H1 (cell line): ENCODE measurements at regions not wholly inside any gene's neighbourhood (a gene's known extent, or its start where the extent isn't known, plus 50 kb on each side); places are given as distances from the start of the nearest gene placed in this dataset.

ENCODE experiments used
- CTCF ChIA-PET: fragments of 300-600 bp; sonication (Branson Sonifier 250); formaldehyde crosslinking; loops from one replicate; lab custom pipeline; 2021; ENCODE audit not compliant: partially characterized antibody; lab: Charles Lee
- POLR2A ChIA-PET: fragments of 300-600 bp; sonication (Branson Sonifier 250); formaldehyde crosslinking; loops from one replicate; lab custom pipeline; 2021; ENCODE audit warnings: inconsistent platforms; ENCODE audit not compliant: partially characterized antibody; lab: Charles Lee
- DNase-seq, 2 experiments: peaks; one replicate each; pipeline versions ENCODE4 v3.0.0 to v3.0.0-alpha.2; 2010 to 2022; ENCODE audit warnings: low spot score in 2 of 2, low read depth in 1 of 2, mixed read lengths in 1 of 2
- FAIRE-seq: peaks from 2 replicates; lab custom pipeline; 2011; peaks lifted over from hg19 to GRCh38; lab: Jason Lieb, UNC
- H2AFZ ChIP-seq: 2 replicates; pipeline ENCODE4 v1.8.1; 2012; ENCODE audit warnings: low read length, inconsistent platforms
- H2AK5ac ChIP-seq: 2 replicates; pipeline ENCODE4 v1.6.1; 2013; ENCODE audit warnings: low read depth, low read length
- H2BK120ac ChIP-seq: replicated peaks from 2 replicates; pipeline ENCODE3; 2013; ENCODE audit warnings: low read depth, low read length, inconsistent platforms
- H2BK12ac ChIP-seq: 2 replicates; pipeline ENCODE4 v1.6.1; 2013; ENCODE audit warnings: low read depth, low read length
- H2BK15ac ChIP-seq: 2 replicates; pipeline ENCODE4 v1.6.1; 2013; ENCODE audit warnings: low read length
- H2BK20ac ChIP-seq: 2 replicates; pipeline ENCODE4 v1.6.1; 2013; ENCODE audit warnings: low read length
- H2BK5ac ChIP-seq: 2 replicates; pipeline ENCODE4 v1.6.1; 2013; ENCODE audit warnings: low read depth, low read length
- H3K14ac ChIP-seq: 2 replicates; pipeline ENCODE4 v1.6.1; 2013; ENCODE audit warnings: inconsistent platforms; ENCODE audit not compliant: insufficient read length
- H3K18ac ChIP-seq: 2 replicates; pipeline ENCODE4 v1.6.1; 2013; ENCODE audit warnings: low read length; ENCODE audit errors: extremely low read depth
- H3K23ac ChIP-seq: 2 replicates; pipeline ENCODE4 v1.6.1; 2013; ENCODE audit warnings: inconsistent platforms; ENCODE audit not compliant: insufficient read length
- H3K23me2 ChIP-seq: 2 replicates; pipeline ENCODE4 v1.6.1; 2013; ENCODE audit warnings: low read depth, low read length
- H3K27ac ChIP-seq: 2 replicates; pipeline ENCODE4 v1.6.1; 2011; ENCODE audit warnings: low read depth, low read length, inconsistent platforms
- H3K27me3 ChIP-seq, 4 experiments: replicated peaks in 1 of 4; 1 replicate in 1 of 4; 2 replicates in 3 of 4; pipeline versions ENCODE4 v1.6.1 to v1.8.1; 2011 to 2013; ENCODE audit warnings: low read length in 3 of 4, mild to moderate bottlenecking in 3 of 4, inconsistent platforms in 2 of 4, mixed read lengths in 2 of 4, moderate library complexity in 1 of 4; ENCODE audit not compliant: control insufficient read depth in 3 of 4, insufficient read depth in 3 of 4; ENCODE audit errors: extremely low read depth in 1 of 4
- H3K36me3 ChIP-seq, 4 experiments: 2 replicates each; pipeline versions ENCODE4 v1.6.1 to v1.8.1; 2011 to 2013; ENCODE audit warnings: mild to moderate bottlenecking in 4 of 4, low read length in 3 of 4, moderate library complexity in 2 of 4, control low read depth in 1 of 4, inconsistent platforms in 1 of 4; ENCODE audit not compliant: insufficient read depth in 4 of 4, control insufficient read depth in 2 of 4
- H3K4ac ChIP-seq: replicated peaks from 2 replicates; pipeline ENCODE3; 2013; ENCODE audit warnings: low read length, low read depth, mixed read lengths, inconsistent platforms; ENCODE audit not compliant: insufficient read length
- H3K4me1 ChIP-seq, 4 experiments: replicated peaks in 1 of 4; 1 replicate in 1 of 4; 2 replicates in 3 of 4; pipeline versions ENCODE4 v1.6.1 to v1.8.1; 2011 to 2013; ENCODE audit warnings: low read length in 3 of 4, inconsistent platforms in 2 of 4, mixed read lengths in 1 of 4; ENCODE audit not compliant: insufficient read depth in 4 of 4, control insufficient read depth in 3 of 4
- H3K4me2 ChIP-seq, 2 experiments: 2 replicates each; pipeline versions ENCODE4 v1.6.1 to v1.8.1; 2011 to 2013; ENCODE audit warnings: low read depth in 2 of 2, low read length in 2 of 2, control low read depth in 1 of 2, inconsistent platforms in 1 of 2, mild to moderate bottlenecking in 1 of 2; ENCODE audit not compliant: insufficient read depth in 1 of 2
- H3K4me3 ChIP-seq, 4 experiments: fragments of 200-600, 300-600 bp in 1 of 4; sonication (generic), shearing (Covaris generic), sonication (Bioruptor Twin) in 1 of 4; 2 replicates each; pipeline versions ENCODE4 v1.5.1 to v1.8.1; 2011 to 2016; ENCODE audit warnings: low read length in 4 of 4, low read depth in 3 of 4, control low read depth in 2 of 4, inconsistent platforms in 2 of 4, mild to moderate bottlenecking in 2 of 4, mixed read lengths in 1 of 4, moderate library complexity in 1 of 4; ENCODE audit not compliant: insufficient read depth in 2 of 4; ENCODE audit errors: extremely low read depth in 1 of 4
- H3K56ac ChIP-seq: replicated peaks from 2 replicates; pipeline ENCODE3; 2013; ENCODE audit warnings: low read depth, mild to moderate bottlenecking, mixed read lengths, low read length, inconsistent platforms; ENCODE audit not compliant: insufficient read length
- H3K79me1 ChIP-seq: 2 replicates; pipeline ENCODE4 v1.6.1; 2013; ENCODE audit warnings: low read depth, low read length, control low read depth
- H3K79me2 ChIP-seq, 2 experiments: 2 replicates each; pipeline versions ENCODE4 v1.6.1 to v1.8.1; 2012 to 2013; ENCODE audit warnings: low read length in 2 of 2, mild to moderate bottlenecking in 2 of 2, inconsistent platforms in 1 of 2; ENCODE audit not compliant: insufficient read depth in 2 of 2, control insufficient read depth in 1 of 2
- H3K9ac ChIP-seq, 4 experiments: replicated peaks in 1 of 4; 1 replicate in 1 of 4; 2 replicates in 3 of 4; pipeline versions ENCODE4 v1.6.1 to v1.8.1; 2011 to 2013; ENCODE audit warnings: low read depth in 3 of 4, low read length in 3 of 4, control low read depth in 2 of 4, mild to moderate bottlenecking in 2 of 4, moderate library complexity in 2 of 4, inconsistent platforms in 1 of 4; ENCODE audit errors: extremely low read depth in 1 of 4
- H3K9me3 ChIP-seq, 2 experiments: 2 replicates each; pipeline versions ENCODE4 v1.6.1 to v1.8.1; 2012 to 2013; ENCODE audit warnings: mild to moderate bottlenecking in 2 of 2, moderate library complexity in 2 of 2, control low read depth in 1 of 2, inconsistent platforms in 1 of 2, low read depth in 1 of 2, low read length in 1 of 2, mixed read lengths in 1 of 2; ENCODE audit not compliant: insufficient read depth in 2 of 2
- H4K20me1 ChIP-seq, 2 experiments: replicated peaks in 1 of 2; 2 replicates each; pipeline versions ENCODE3 to v1.8.1; 2011 to 2013; ENCODE audit warnings: inconsistent platforms in 2 of 2, low read length in 2 of 2, mild to moderate bottlenecking in 1 of 2; ENCODE audit not compliant: insufficient read depth in 2 of 2, control insufficient read depth in 1 of 2
- H4K5ac ChIP-seq: 2 replicates; pipeline ENCODE4 v1.6.1; 2013; ENCODE audit warnings: low read length, low read depth, mixed read lengths, inconsistent platforms; ENCODE audit not compliant: insufficient read length
- H4K8ac ChIP-seq: 2 replicates; pipeline ENCODE4 v1.8.0; 2013; ENCODE audit warnings: mild to moderate bottlenecking, moderate library complexity, low read length, inconsistent platforms; ENCODE audit not compliant: insufficient read depth; ENCODE audit errors: extremely low read depth
- H4K91ac ChIP-seq: replicated peaks from 2 replicates; pipeline ENCODE3; 2013; ENCODE audit warnings: low read length, mixed read lengths, inconsistent platforms; ENCODE audit not compliant: insufficient read length
- BRCA1 ChIP-seq: IDR thresholded peaks from 2 replicates; pipeline ENCODE4 v1.6.1; 2012; ENCODE audit warnings: low read depth, low read length, improper control_type of control experiment
- CTBP2 ChIP-seq: IDR thresholded peaks from 2 replicates; pipeline ENCODE4 v1.7.0; 2011; ENCODE audit warnings: borderline replicate concordance, mild to moderate bottlenecking, moderate library complexity, mixed read lengths, low read length; ENCODE audit not compliant: insufficient read depth, insufficient read length
- EGR1 ChIP-seq: IDR thresholded peaks from 2 replicates; pipeline ENCODE4 v1.6.1; 2011; ENCODE audit warnings: low read depth, low read length, borderline replicate concordance
- EZH2 ChIP-seq: fragments of 200-600 bp; sonication (generic); IDR thresholded peaks from 2 replicates; pipeline ENCODE4 v1.7.1; 2012; ENCODE audit warnings: low read depth, mild to moderate bottlenecking, moderate library complexity, low read length, inconsistent platforms; ENCODE audit not compliant: severe bottlenecking
- JUN ChIP-seq: IDR thresholded peaks from 2 replicates; pipeline ENCODE4 v1.6.1; 2011; ENCODE audit warnings: low read depth, mild to moderate bottlenecking, improper control_type of control experiment, low read length
- JUND ChIP-seq: IDR thresholded peaks from 2 replicates; pipeline ENCODE4 v1.6.1; 2011; ENCODE audit warnings: mild to moderate bottlenecking, improper control_type of control experiment, low read length
- KDM5A ChIP-seq: fragments of 200-600 bp; IDR thresholded peaks from 2 replicates; pipeline ENCODE4 v1.7.1; 2012; ENCODE audit warnings: mild to moderate bottlenecking, low read length, inconsistent platforms, mixed read lengths
- NANOG ChIP-seq: IDR thresholded peaks from 2 replicates; pipeline ENCODE4 v1.6.1; 2011; ENCODE audit warnings: low read length, low read depth, mild to moderate bottlenecking, inconsistent platforms; ENCODE audit not compliant: insufficient read depth, poor library complexity, severe bottlenecking
- NRF1 ChIP-seq: IDR thresholded peaks from 2 replicates; pipeline ENCODE4 v1.6.1; 2011; ENCODE audit warnings: mild to moderate bottlenecking, low read depth, low read length, improper control_type of control experiment
- POLR2A ChIP-seq, 2 experiments: IDR thresholded peaks; 1 replicate in 1 of 2; 2 replicates in 1 of 2; pipeline ENCODE4 v1.6.1; 2011; ENCODE audit warnings: low read depth in 2 of 2, low read length in 2 of 2, mild to moderate bottlenecking in 2 of 2; ENCODE audit errors: control extremely low read depth in 1 of 2
- RFX5 ChIP-seq: IDR thresholded peaks from 2 replicates; pipeline ENCODE4 v1.6.1; 2011; ENCODE audit warnings: low read depth, low read length, improper control_type of control experiment, borderline replicate concordance
- TAF1 ChIP-seq: IDR thresholded peaks from 2 replicates; pipeline ENCODE4 v1.6.1; 2011; ENCODE audit warnings: mild to moderate bottlenecking, low read depth, low read length
- USF2 ChIP-seq: IDR thresholded peaks from 2 replicates; pipeline ENCODE4 v1.6.1; 2011; ENCODE audit warnings: low read length, improper control_type of control experiment
- WGBS, 2 experiments: shearing (Covaris generic) in 1 of 2; methylation state at CpG; one replicate each; pipeline versions ENCODE4 v1.1.6 to v1.1.7; 2013 to 2015; ENCODE audit warnings: low lambda C conversion rate in 2 of 2, mixed read lengths in 2 of 2, inconsistent platforms in 1 of 2, low coverage in 1 of 2, missing lambda C conversion rate in 1 of 2; ENCODE audit not compliant: insufficient replicate concordance in 2 of 2, insufficient coverage in 1 of 2, insufficient read length in 1 of 2; ENCODE audit errors: extremely low coverage in 1 of 2, missing lambda C conversion rate in 1 of 2; 5-methylcytosine and 5-hydroxymethylcytosine counted together

- Histone ChIP-seq H3K23ac (no peak overlapping the region), H3K79me2 (no peaks in the 10 kb centered on the region), H2BK5ac (no peak overlapping the region), H3K56ac (no peak overlapping the region)
- 93% methylated on average over 7 of the region's 7 CpGs; no CpG with 5 or more reads in 1 of the 2 experiments for WGBS, 2 experiments
- TF ChIP-seq CTBP2 (no peak), NANOG (no peak), EZH2 (no peak), USF2 (no peak), POLR2A (IDR thresholded peaks at IDR 0.05; ENCODE audit: control extremely low read depth in 1 of 2, low read depth in 2 of 2, low read length in 2 of 2) (no peak), EGR1 (no peak), BRCA1 (no peak), TAF1 (no peak), JUND (no peak), NRF1 (no peak), KDM5A (no peak), JUN (no peak), RFX5 (no peak)
- TF ChIP-seq, all 59 proteins: peak for 0
- H3K27me3 ChIP-seq = no peaks in the 10 kb centered on the region
- POLR2A ChIA-PET = no interaction called here
- no peak overlapping the region for H3K4me3 ChIP-seq
- no peak overlapping the region for H2BK15ac ChIP-seq
- H4K20me1 ChIP-seq = no peaks in the 10 kb centered on the region
- H3K79me1 ChIP-seq = no peaks in the 10 kb centered on the region
- H3K9ac ChIP-seq = no peak overlapping the region
- H2BK12ac ChIP-seq = no peak overlapping the region
- H2BK20ac ChIP-seq = no peak overlapping the region
- no peak overlapping the region for H4K8ac ChIP-seq
- H2AFZ ChIP-seq = no peak overlapping the region
- H3K4me2 ChIP-seq = no peak overlapping the region
- H4K91ac ChIP-seq = no peak overlapping the region
- no peak overlapping the region for H4K5ac ChIP-seq
- H3K9me3 ChIP-seq = 0 out of 4 replicates have a peak, but pooled peaks cover 0 to 6% of the 10 kb centered on the region in 2 experiments
- DNase-seq (no peak), FAIRE-seq (no peak)
- H3K4me1 ChIP-seq = peaks cover 0 to 2% (median 0%) of the 10 kb centered on the region in 4 experiments; a peak in 1 of 7 replicates
- no peak overlapping the region for H2BK120ac ChIP-seq
- no peak overlapping the region for H3K4ac ChIP-seq
- no peak overlapping the region for H3K14ac ChIP-seq
- CTCF ChIA-PET = interaction anchor here (1.0 to 1.4 kb wide), 2 partner anchors 10 to 12 kb away, joined by 3 to 4 read pairs; no protein-coding TSS in a partner anchor
- no peak overlapping the region for H2AK5ac ChIP-seq
- no peak overlapping the region for H3K18ac ChIP-seq
- H3K27ac ChIP-seq = no peak overlapping the region
- no peaks in the 10 kb centered on the region for H3K36me3 ChIP-seq
- no peaks in the 10 kb centered on the region for H3K23me2 ChIP-seq
Observed at GRCh38 chr14:78092040-78092439, 78.1 kb upstream of the NRXN3 start.
